ENCODE measurements at regions not wholly inside any gene's neighbourhood (a gene's known extent, or its start where the extent isn't known, plus 50 kb on each side); places are given as distances from the start of the nearest gene placed in this dataset.

GRCh38 chr2:157170299-157170698 lies 87.2 kb upstream of the GALNT5 start:
- ATAC-seq (no peak), DNase-seq (no peak)
- no peaks in the 10 kb centered on the region for H3K4me1 ChIP-seq (ENCODE audit: low read depth)
- H3K9me3 ChIP-seq, result no peaks in the 10 kb centered on the region
- H3K36me3 ChIP-seq (ENCODE audit: low read depth), result no peaks in the 10 kb centered on the region
- intact Hi-C loops (cut with DNase I, micrococcal nuclease), result no loop called here
- no peak overlapping the region for H3K4me3 ChIP-seq
- TF ChIP-seq CTCF (IDR thresholded peaks at IDR 0.05), result no peak

- H3K36me3 ChIP-seq (ENCODE audit: low read depth), result no peaks in the 10 kb centered on the region
- no peaks in the 10 kb centered on the region for H3K4me1 ChIP-seq (ENCODE audit: low read depth)
- DNase-seq (no peak), ATAC-seq (no peak)
- intact Hi-C loops (cut with DNase I, micrococcal nuclease), result no loop called here
- H3K9me3 ChIP-seq, result no peaks in the 10 kb centered on the region
- no peak for TF ChIP-seq CTCF (IDR thresholded peaks at IDR 0.05)
- H3K4me3 ChIP-seq, result no peak overlapping the region
Measured at GRCh38 chr2:157172239-157172638, 85.3 kb upstream of the GALNT5 start.

- Histone ChIP-seq H3K36me3 (ENCODE audit: low read depth) (no peaks in the 10 kb centered on the region), H3K9me3 (no peaks in the 10 kb centered on the region), H3K4me1 (ENCODE audit: low read depth) (no peaks in the 10 kb centered on the region), H3K4me3 (no peak overlapping the region)
- no peak for ATAC-seq
- DNase-seq, result no peak
- TF ChIP-seq CTCF (IDR thresholded peaks at IDR 0.05), result no peak
- intact Hi-C loops (cut with DNase I, micrococcal nuclease), result no loop called here
Measured at GRCh38 chr2:157172866-157173578, 84.5 kb upstream of the GALNT5 start.

- no peaks in the 10 kb centered on the region for H3K36me3 ChIP-seq (ENCODE audit: low read depth)
- ATAC-seq (peak; percentile 56), DNase-seq (no peak)
- no peak for TF ChIP-seq CTCF (IDR thresholded peaks at IDR 0.05)
- no peaks in the 10 kb centered on the region for H3K4me1 ChIP-seq (ENCODE audit: low read depth)
- intact Hi-C loops (cut with DNase I, micrococcal nuclease), result no loop called here
- H3K4me3 ChIP-seq, result no peak overlapping the region
- no peaks in the 10 kb centered on the region for H3K9me3 ChIP-seq
Measured at GRCh38 chr2:157173740-157174184, 83.7 kb upstream of the GALNT5 start.

GRCh38 chr2:157174321-157174720 lies 83.2 kb upstream of the GALNT5 start:
- no peak for DNase-seq
- Histone ChIP-seq H3K4me3 (no peak overlapping the region), H3K9me3 (no peaks in the 10 kb centered on the region), H3K4me1 (ENCODE audit: low read depth) (no peaks in the 10 kb centered on the region), H3K36me3 (ENCODE audit: low read depth) (no peaks in the 10 kb centered on the region)
- no peak for ATAC-seq
- intact Hi-C loops (cut with DNase I, micrococcal nuclease), result no loop called here
- TF ChIP-seq CTCF (IDR thresholded peaks at IDR 0.05), result no peak

GRCh38 chr2:157176602-157177001 lies 80.9 kb upstream of the GALNT5 start:
- no peak for ATAC-seq
- H3K9me3 ChIP-seq, result no peaks in the 10 kb centered on the region
- intact Hi-C loops (cut with DNase I, micrococcal nuclease), result no loop called here
- TF ChIP-seq CTCF (IDR thresholded peaks at IDR 0.05), result no peak
- H3K36me3 ChIP-seq (ENCODE audit: low read depth), result no peaks in the 10 kb centered on the region
- H3K4me3 ChIP-seq, result no peak overlapping the region
- no peak for DNase-seq
- H3K4me1 ChIP-seq (ENCODE audit: low read depth), result no peaks in the 10 kb centered on the region
